ENCODE measurements at regions not wholly inside any gene's neighbourhood (a gene's known extent, or its start where the extent isn't known, plus 50 kb on each side); places are given as distances from the start of the nearest gene placed in this dataset.

- TF ChIP-seq CTCF (IDR thresholded peaks at IDR 0.05; ENCODE audit: insufficient read depth, low read length, poor library complexity, severe bottlenecking) (no peak), EZH2phosphoT487 (conservative IDR thresholded peaks at IDR 0.05; ENCODE audit: low read length) (no peak)
Measured at GRCh38 chr3:18082551-18083272, 340.3 kb upstream of the TBC1D5 start.

Measured in SU-DHL-6 (cell line).